ENCODE measurements at regions not wholly inside any gene's neighbourhood (a gene's known extent, or its start where the extent isn't known, plus 50 kb on each side); places are given as distances from the start of the nearest gene placed in this dataset.

DNA sequence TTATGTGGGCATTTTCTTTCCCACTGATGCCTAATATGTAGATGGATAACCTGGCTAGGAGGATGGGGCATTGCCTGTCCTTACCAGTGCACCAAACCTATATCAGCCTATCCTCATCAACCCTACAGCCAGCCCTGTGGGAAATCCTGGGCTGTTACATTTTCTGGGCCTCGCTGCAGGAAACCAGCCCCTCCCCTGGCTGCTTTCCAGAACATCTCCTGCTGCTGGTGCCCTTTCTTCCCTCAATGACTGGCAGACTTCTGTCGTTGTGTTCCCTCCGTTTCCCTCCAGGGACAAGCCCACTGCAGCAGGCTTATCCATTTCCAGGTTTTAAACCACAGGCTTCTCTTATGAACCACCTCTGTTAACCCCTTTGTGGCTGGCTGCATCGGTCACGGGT is 486.1 kb upstream of the COBL start:
- Histone ChIP-seq H3K4me3 (no peak overlapping the region), H3K9me3 (peaks cover 0 to 12% (median 0%) of the 10 kb centered on the region in 4 donors), H3K4me1 (no peaks in the 10 kb centered on the region), H3K27ac (no peak overlapping the region), H3K27me3 (no peaks in the 10 kb centered on the region), H3K36me3 (no peaks in the 10 kb centered on the region)
- DNase-seq, result peak in 1 of 2 donors; percentile 5
- 35 to 68% (median 53%) methylated on average over 5 of the region's 5 CpGs for WGBS, 5 donors
- intact Hi-C loops (cut with DNase I; ENCODE audit: low total_unique reads), result no loop called here
- TF ChIP-seq EP300 (IDR thresholded peaks at IDR 0.05), result no peak
- TF ChIP-seq POLR2A (IDR thresholded peaks at IDR 0.05), result no peak
- TF ChIP-seq POLR2AphosphoS5 (IDR thresholded peaks at IDR 0.05), result no peak
- TF ChIP-seq CTCF (IDR thresholded peaks at IDR 0.05), result no peak

GRCh38 chr7:51797371-51797770 is 480.8 kb upstream of the COBL start:
- no peak for DNase-seq
- 82 to 97% (median 95%) methylated on average over 1 of the region's 1 CpG for WGBS, 5 donors
- Histone ChIP-seq H3K27me3 (no peaks in the 10 kb centered on the region), H3K9me3 (peaks cover 0 to 8% (median 0%) of the 10 kb centered on the region in 4 donors), H3K4me1 (no peaks in the 10 kb centered on the region), H3K4me3 (no peak overlapping the region), H3K36me3 (no peaks in the 10 kb centered on the region), H3K27ac (no peak overlapping the region)
- intact Hi-C loops (cut with DNase I; ENCODE audit: low total_unique reads), result no loop called here
- TF ChIP-seq POLR2AphosphoS5 (IDR thresholded peaks at IDR 0.05) (no peak), EP300 (IDR thresholded peaks at IDR 0.05) (no peak), CTCF (IDR thresholded peaks at IDR 0.05) (no peak), POLR2A (IDR thresholded peaks at IDR 0.05) (no peak)

DNA sequence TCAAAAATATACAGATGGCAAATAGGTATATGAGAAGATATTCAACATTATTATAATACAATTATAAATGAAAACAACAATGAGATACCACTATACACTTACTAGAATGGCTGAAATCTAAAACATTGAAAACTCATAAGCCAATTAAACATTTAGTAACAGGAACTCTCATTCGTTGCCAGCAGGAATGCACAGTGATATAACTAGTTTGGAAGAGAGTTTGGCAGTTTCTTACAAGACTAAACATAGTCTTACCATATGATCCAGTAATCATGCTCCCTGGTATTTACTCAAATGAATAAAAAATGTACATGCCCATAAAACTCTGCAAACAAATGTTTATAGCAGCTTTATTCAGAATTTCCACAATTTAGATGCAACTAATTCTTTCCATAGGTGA is 476.2 kb upstream of the COBL start:
- Histone ChIP-seq H3K4me3 (no peak overlapping the region), H3K36me3 (no peaks in the 10 kb centered on the region), H3K9me3 (peaks cover 0 to 8% (median 0%) of the 10 kb centered on the region in 4 donors), H3K4me1 (no peaks in the 10 kb centered on the region), H3K27me3 (no peaks in the 10 kb centered on the region), H3K27ac (no peak overlapping the region)
- 27 to 63% (median 44%) methylated on average over 1 of the region's 1 CpG for WGBS, 5 donors
- no peak for TF ChIP-seq POLR2A (IDR thresholded peaks at IDR 0.05)
- TF ChIP-seq POLR2AphosphoS5 (IDR thresholded peaks at IDR 0.05), result no peak
- TF ChIP-seq CTCF (IDR thresholded peaks at IDR 0.05), result no peak
- no peak for TF ChIP-seq EP300 (IDR thresholded peaks at IDR 0.05)
- intact Hi-C loops (cut with DNase I; ENCODE audit: low total_unique reads), result no loop called here
- DNase-seq, result no peak

- Histone ChIP-seq H3K4me1 (no peaks in the 10 kb centered on the region), H3K36me3 (no peaks in the 10 kb centered on the region), H3K27me3 (no peaks in the 10 kb centered on the region), H3K27ac (no peak overlapping the region), H3K4me3 (no peak overlapping the region), H3K9me3 (peaks cover 0 to 8% (median 0%) of the 10 kb centered on the region in 4 donors)
- TF ChIP-seq POLR2AphosphoS5 (IDR thresholded peaks at IDR 0.05) (no peak), EP300 (IDR thresholded peaks at IDR 0.05) (no peak), POLR2A (IDR thresholded peaks at IDR 0.05) (no peak), CTCF (IDR thresholded peaks at IDR 0.05) (no peak)
- intact Hi-C loops (cut with DNase I; ENCODE audit: low total_unique reads), result no loop called here
- no peak for DNase-seq
Observed at GRCh38 chr7:51789489-51789888, 472.9 kb upstream of the COBL start.
